CD4-positive, alpha-beta T cell treated with Interleukin-17A for 1 hour (primary cell): ENCODE measurements at regions not wholly inside any gene's neighbourhood (a gene's known extent, or its start where the extent isn't known, plus 50 kb on each side); places are given as distances from the start of the nearest gene placed in this dataset.

Experiments
- DNase-seq: peaks from one replicate; pipeline ENCODE4 v3.0.0-alpha.2; 2020

- no peak for DNase-seq
Observed at GRCh38 chr17:62913991-62914570, 52.0 kb upstream of the TANC2 start.

- DNase-seq, result no peak
Observed at GRCh38 chr17:62912363-62912762, 53.7 kb upstream of the TANC2 start.

- no peak for DNase-seq
Observed at GRCh38 chr17:62911114-62911513, 54.9 kb upstream of the TANC2 start.

- no peak for DNase-seq
Observed at GRCh38 chr17:62910277-62910676, 55.8 kb upstream of the TANC2 start.

- DNase-seq, result no peak
Observed at GRCh38 chr17:62907961-62908360, 58.1 kb upstream of the TANC2 start.

GRCh38 chr17:62906881-62907280, 59.2 kb upstream of the TANC2 start:
- no peak for DNase-seq

GRCh38 chr17:62905233-62905632, 60.8 kb upstream of the TANC2 start:
- DNase-seq, result no peak

- DNase-seq, result no peak
Observed at GRCh38 chr17:62902531-62903220, 63.4 kb upstream of the TANC2 start.

GRCh38 chr17:62901544-62901943, 64.5 kb upstream of the TANC2 start:
- no peak for DNase-seq

GRCh38 chr17:62900096-62900495, 65.9 kb upstream of the TANC2 start:
- no peak for DNase-seq

- no peak for DNase-seq
Observed at GRCh38 chr17:62899361-62899760, 66.7 kb upstream of the TANC2 start.

GRCh38 chr17:62898239-62898864, 67.7 kb upstream of the TANC2 start:
- no peak for DNase-seq

- DNase-seq, result no peak
Observed at GRCh38 chr17:62897706-62898105, 68.3 kb upstream of the TANC2 start.

GRCh38 chr17:62895320-62896301, 70.4 kb upstream of the TANC2 start:
- DNase-seq, result no peak

GRCh38 chr17:62892870-62893338, 73.1 kb upstream of the TANC2 start:
- peak; percentile 14 for DNase-seq

- no peak for DNase-seq
Observed at GRCh38 chr17:62892061-62892675, 73.9 kb upstream of the TANC2 start.

GRCh38 chr17:62891659-62892058, 74.4 kb upstream of the TANC2 start:
- no peak for DNase-seq

GRCh38 chr17:62888765-62889164, 77.3 kb upstream of the TANC2 start:
- DNase-seq, result no peak

GRCh38 chr17:62888148-62888547, 77.9 kb upstream of the TANC2 start:
- DNase-seq, result no peak

- DNase-seq, result no peak
Observed at GRCh38 chr17:62887437-62887836, 78.6 kb upstream of the TANC2 start.

- DNase-seq, result no peak
Observed at GRCh38 chr17:62884781-62885180, 76.7 kb upstream of the MARCHF10 start.

GRCh38 chr17:62882878-62883277, 74.8 kb upstream of the MARCHF10 start:
- no peak for DNase-seq

- DNase-seq, result peak; percentile 8
Observed at GRCh38 chr17:62882284-62882683, 74.2 kb upstream of the MARCHF10 start.
